ENCODE measurements at regions not wholly inside any gene's neighbourhood (a gene's known extent, or its start where the extent isn't known, plus 50 kb on each side); places are given as distances from the start of the nearest gene placed in this dataset.

GRCh38 chr20:19077370-19078220 lies 134.8 kb upstream of the SLC24A3 start:
- no peaks in the 10 kb centered on the region for H3K27me3 ChIP-seq (ENCODE audit: insufficient read depth, poor library complexity, severe bottlenecking)
- peak in 1 of 2 experiments; percentile 13 for DNase-seq (ENCODE audit: low read depth in 1 of 2, low spot score in 1 of 2)
- TF ChIP-seq POLR2AphosphoS5 (IDR thresholded peaks at IDR 0.05; ENCODE audit: low read depth) (no peak), SPI1 (IDR thresholded peaks at IDR 0.05; ENCODE audit: borderline replicate concordance, low read depth) (peak; percentile 12; the same call in 1 of the 2 replicates)
- no peak overlapping the region for H3K4me3 ChIP-seq (replicated peaks; ENCODE audit: insufficient read depth, low read length)
- no peak overlapping the region for H3K27ac ChIP-seq (replicated peaks)

DNA sequence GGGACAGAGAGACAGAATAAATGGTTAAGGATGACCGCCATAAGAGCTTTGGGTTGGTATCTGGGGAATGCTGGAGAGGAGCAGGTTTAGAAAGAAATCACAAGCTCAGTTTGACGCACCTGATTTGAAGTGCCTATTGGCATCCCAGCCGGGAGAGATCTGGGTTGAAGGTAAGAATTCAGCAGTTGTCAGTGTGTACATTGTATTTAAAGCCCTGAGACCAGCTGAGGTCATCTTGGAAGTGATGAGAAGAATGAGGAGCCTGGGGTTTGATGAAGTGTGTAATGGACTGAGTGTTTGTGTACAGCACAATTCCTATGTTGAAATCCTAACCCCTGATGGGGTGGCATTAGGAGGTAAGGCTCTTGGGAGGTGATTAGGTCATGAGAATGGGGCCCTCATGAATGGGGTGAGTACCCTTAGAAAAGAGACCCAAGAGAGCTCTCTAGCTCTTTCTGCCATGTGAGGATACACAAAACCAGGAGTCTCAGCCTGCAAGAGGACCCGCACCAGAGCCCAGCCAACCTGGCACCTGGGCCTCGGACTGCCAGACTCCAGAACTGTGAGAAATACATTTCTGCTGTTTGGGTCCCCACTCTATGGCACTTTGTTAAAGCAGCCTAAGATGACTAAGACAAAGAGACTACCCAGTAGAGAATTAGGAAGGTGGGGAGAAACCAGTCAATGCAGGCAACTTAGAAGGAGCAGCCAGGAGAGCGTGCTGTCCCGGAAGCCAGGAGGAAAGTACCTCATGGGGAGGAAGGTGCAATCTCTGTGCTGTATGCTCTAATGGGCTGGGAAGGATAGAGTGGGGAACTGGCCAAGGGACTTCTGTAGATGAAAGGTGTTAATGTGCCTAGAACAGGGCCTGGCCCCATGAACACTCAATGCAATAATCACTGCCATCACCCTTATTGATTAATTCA lies 133.7 kb upstream of the SLC24A3 start:
- no peak for DNase-seq (ENCODE audit: low read depth in 1 of 2, low spot score in 1 of 2)
- Histone ChIP-seq H3K27me3 (ENCODE audit: insufficient read depth, poor library complexity, severe bottlenecking) (no peaks in the 10 kb centered on the region), H3K4me3 (replicated peaks; ENCODE audit: insufficient read depth, low read length) (no peak overlapping the region), H3K27ac (replicated peaks) (no peak overlapping the region)
- TF ChIP-seq CTCF (IDR thresholded peaks at IDR 0.05; ENCODE audit: insufficient read depth, low read length) (no peak), SPI1 (IDR thresholded peaks at IDR 0.05; ENCODE audit: borderline replicate concordance, low read depth) (no peak)

DNA sequence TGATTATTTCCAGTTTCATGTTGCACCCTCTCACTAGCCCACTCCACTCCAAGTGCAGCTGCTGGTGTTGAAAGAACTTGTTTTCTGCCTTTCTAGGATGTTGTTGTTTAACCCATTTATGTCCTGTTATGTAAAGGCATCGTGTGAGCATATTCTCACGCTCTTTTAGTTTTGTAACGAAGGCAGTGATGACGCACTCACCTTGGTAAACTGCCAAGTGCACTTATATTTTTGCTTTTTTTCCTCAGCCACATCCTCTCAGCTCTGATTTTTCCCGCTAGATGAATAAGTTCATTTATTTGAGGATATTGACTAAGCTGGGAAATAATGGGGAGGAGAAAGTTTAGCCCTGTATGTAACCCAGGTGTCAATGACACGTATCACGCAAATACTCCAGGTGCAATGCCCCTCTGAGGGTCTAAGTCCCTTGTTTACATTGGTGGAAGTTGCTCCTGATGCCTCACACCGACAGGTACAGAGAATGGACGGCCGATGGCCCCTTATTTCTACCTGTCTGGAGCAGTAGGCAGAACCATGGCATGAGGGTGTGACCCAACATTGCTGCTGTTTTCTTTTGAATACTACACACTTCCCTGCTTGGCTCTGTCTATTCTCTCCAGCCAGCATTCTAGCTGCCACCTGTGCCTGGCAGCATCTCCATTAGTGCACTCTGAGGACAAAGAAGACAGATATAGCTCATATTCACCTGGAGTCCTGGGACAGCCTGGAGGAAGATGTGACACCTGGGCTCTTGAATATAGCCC lies 132.7 kb upstream of the SLC24A3 start:
- TF ChIP-seq GABPA (IDR thresholded peaks at IDR 0.05; ENCODE audit: low read depth) = no peak
- TF ChIP-seq SPI1 (IDR thresholded peaks at IDR 0.05; ENCODE audit: borderline replicate concordance, low read depth) = no peak
- no peak for TF ChIP-seq REST (IDR thresholded peaks at IDR 0.05; ENCODE audit: insufficient replicate concordance, low read depth)
- no peak for DNase-seq (ENCODE audit: low read depth in 1 of 2, low spot score in 1 of 2)
- Histone ChIP-seq H3K4me3 (replicated peaks; ENCODE audit: insufficient read depth, low read length) (no peak overlapping the region), H3K27me3 (ENCODE audit: insufficient read depth, poor library complexity, severe bottlenecking) (no peaks in the 10 kb centered on the region), H3K27ac (replicated peaks) (no peak overlapping the region)

GRCh38 chr20:19081937-19082336 lies 130.5 kb upstream of the SLC24A3 start:
- TF ChIP-seq REST (IDR thresholded peaks at IDR 0.05; ENCODE audit: insufficient replicate concordance, low read depth) (no peak), POLR2AphosphoS5 (IDR thresholded peaks at IDR 0.05; ENCODE audit: low read depth) (no peak), GABPA (IDR thresholded peaks at IDR 0.05; ENCODE audit: low read depth) (no peak)
- Histone ChIP-seq H3K27me3 (ENCODE audit: insufficient read depth, poor library complexity, severe bottlenecking) (no peaks in the 10 kb centered on the region), H3K4me3 (replicated peaks; ENCODE audit: insufficient read depth, low read length) (no peak overlapping the region), H3K27ac (replicated peaks) (no peak overlapping the region)
- no peak for DNase-seq (ENCODE audit: low read depth in 1 of 2, low spot score in 1 of 2)

Measured in HL-60 (cell line).